ENCODE measurements at regions not wholly inside any gene's neighbourhood (a gene's known extent, or its start where the extent isn't known, plus 50 kb on each side); places are given as distances from the start of the nearest gene placed in this dataset.

GRCh38 chr16:77496934-77497333, 62.1 kb upstream of the ADAMTS18 start:
- TF ChIP-seq CTCF (IDR thresholded peaks at IDR 0.05 in 4 of 5, conservative IDR thresholded peaks at IDR 0.05 in 1 of 5) (no peak), POLR2A (IDR thresholded peaks at IDR 0.05) (no peak)

Data from gastrocnemius medialis (tissue), 4 donors.